ENCODE measurements at regions not wholly inside any gene's neighbourhood (a gene's known extent, or its start where the extent isn't known, plus 50 kb on each side); places are given as distances from the start of the nearest gene placed in this dataset.

GRCh38 chr2:85961754-85962153, 73.0 kb upstream of the ST3GAL5 start:
- Histone ChIP-seq H2AFZ (ENCODE audit: control insufficient read depth, low read depth, low read length) (no peak overlapping the region), H3K27ac (ENCODE audit: control insufficient read depth, insufficient read depth) (no peak overlapping the region), H3K4me2 (ENCODE audit: control insufficient read depth, insufficient read depth) (no peak overlapping the region), H3K27me3 (replicated peaks in 1 of 2; ENCODE audit: control insufficient read depth in 2 of 2, insufficient read depth in 2 of 2, low read length in 1 of 2) (no peaks in the 10 kb centered on the region), H3K79me2 (ENCODE audit: control insufficient read depth, insufficient read depth, low read length) (no peaks in the 10 kb centered on the region), H3K4me3 (no peak overlapping the region), H4K20me1 (ENCODE audit: control insufficient read depth, insufficient read depth) (no peaks in the 10 kb centered on the region), H3K4me1 (ENCODE audit: control insufficient read depth, insufficient read depth, low read length) (no peaks in the 10 kb centered on the region; the same call in none of the 2 replicates), H3K9ac (ENCODE audit: control insufficient read depth, insufficient read depth, low read length) (no peak overlapping the region), H3K9me3 (replicated peaks; ENCODE audit: control insufficient read depth, insufficient read depth, low read length) (peaks cover 21% of the 10 kb centered on the region; the same call in 2 of the 3 replicates), H3K36me3 (ENCODE audit: control insufficient read depth in 2 of 2, insufficient read depth in 2 of 2, low read length in 1 of 2) (no peaks in the 10 kb centered on the region)
- BruUV-seq (replicated peaks) = no TSS peak
- TF ChIP-seq PAX5 (IDR thresholded peaks at IDR 0.05; ENCODE audit: borderline replicate concordance, low read depth, low read length) (no peak), MYC (IDR thresholded peaks at IDR 0.05; ENCODE audit: insufficient read depth, insufficient read length, insufficient replicate concordance, low read length, severe bottlenecking) (no peak)
- SMC1A ChIA-PET (ENCODE audit: uncharacterized antibody, unreplicated experiment) = no interaction called here
- FAIRE-seq = no peak
- ATAC-seq = no peak
- CTCF ChIA-PET = no interaction called here
- RAD21 ChIA-PET (ENCODE audit: unreplicated experiment) = no interaction called here
- POLR2A ChIA-PET = no interaction called here
- no peak for DNase-seq (ENCODE audit: low read depth, low spot score)
- WGBS (ENCODE audit: insufficient coverage, insufficient replicate concordance, low lambda C conversion rate, missing lambda C conversion rate) = 20% methylated on average over 2 of the region's 2 CpGs
- in situ Hi-C loops (cut with MboI) (no loop called here), intact Hi-C loops (cut with micrococcal nuclease; ENCODE audit: unreplicated experiment) (no loop called here)

- Histone ChIP-seq H3K27ac (ENCODE audit: control insufficient read depth, insufficient read depth) (no peak overlapping the region), H3K36me3 (ENCODE audit: control insufficient read depth in 2 of 2, insufficient read depth in 2 of 2, low read length in 1 of 2) (no peaks in the 10 kb centered on the region), H3K4me1 (ENCODE audit: control insufficient read depth, insufficient read depth, low read length) (no peaks in the 10 kb centered on the region; the same call in none of the 2 replicates), H3K27me3 (replicated peaks in 1 of 2; ENCODE audit: control insufficient read depth in 2 of 2, insufficient read depth in 2 of 2, low read length in 1 of 2) (no peaks in the 10 kb centered on the region), H3K79me2 (ENCODE audit: control insufficient read depth, insufficient read depth, low read length) (no peaks in the 10 kb centered on the region), H3K9ac (ENCODE audit: control insufficient read depth, insufficient read depth, low read length) (no peak overlapping the region), H3K9me3 (replicated peaks; ENCODE audit: control insufficient read depth, insufficient read depth, low read length) (peaks cover 21% of the 10 kb centered on the region; the same call in 2 of the 3 replicates), H3K4me3 (no peak overlapping the region), H3K4me2 (ENCODE audit: control insufficient read depth, insufficient read depth) (no peak overlapping the region), H2AFZ (ENCODE audit: control insufficient read depth, low read depth, low read length) (no peak overlapping the region), H4K20me1 (ENCODE audit: control insufficient read depth, insufficient read depth) (no peaks in the 10 kb centered on the region)
- intact Hi-C loops (cut with micrococcal nuclease; ENCODE audit: unreplicated experiment) (no loop called here), in situ Hi-C loops (cut with MboI) (no loop called here)
- FAIRE-seq (no peak), DNase-seq (ENCODE audit: low read depth, low spot score) (no peak), ATAC-seq (no peak)
- BruUV-seq (replicated peaks) = no TSS peak
- POLR2A ChIA-PET = no interaction called here
- CTCF ChIA-PET = no interaction called here
- RAD21 ChIA-PET (ENCODE audit: unreplicated experiment) = no interaction called here
- 38% methylated on average over 2 of the region's 2 CpGs for WGBS (ENCODE audit: insufficient coverage, insufficient replicate concordance, low lambda C conversion rate, missing lambda C conversion rate)
- TF ChIP-seq CHD1 (IDR thresholded peaks at IDR 0.05; ENCODE audit: low read depth, low read length) (no peak), IRF3 (IDR thresholded peaks at IDR 0.05) (no peak), POLR2AphosphoS5 (IDR thresholded peaks at IDR 0.05; ENCODE audit: low read length) (no peak), ZBTB11 (CRISPR knock-in tag; IDR thresholded peaks at IDR 0.05) (no peak), SREBF2 (IDR thresholded peaks at IDR 0.05; ENCODE audit: low read length) (no peak), HCFC1 (IDR thresholded peaks at IDR 0.05; ENCODE audit: low read length) (no peak), ZNF207 (IDR thresholded peaks at IDR 0.05; ENCODE audit: borderline replicate concordance) (no peak), POLR2AphosphoS2 (IDR thresholded peaks at IDR 0.05; ENCODE audit: low read depth, low read length) (no peak), ZNF217 (IDR thresholded peaks at IDR 0.05) (no peak), RELB (IDR thresholded peaks at IDR 0.05; ENCODE audit: low read depth) (no peak)
- SMC1A ChIA-PET (ENCODE audit: uncharacterized antibody, unreplicated experiment) = no interaction called here
Measured at GRCh38 chr2:85961053-85961452, 72.3 kb upstream of the ST3GAL5 start.

All from GM12878 (cell line).